ENCODE measurements at regions not wholly inside any gene's neighbourhood (a gene's known extent, or its start where the extent isn't known, plus 50 kb on each side); places are given as distances from the start of the nearest gene placed in this dataset.

GRCh38 chr14:35212471-35213142 lies 79.6 kb upstream of the PSMA6 start:
- no peak for TF ChIP-seq POLR2A (IDR thresholded peaks at IDR 0.05; ENCODE audit: low read length)
- no peak for TF ChIP-seq GATA1 (IDR thresholded peaks at IDR 0.05; ENCODE audit: low read depth, low read length)
